Sigmoid colon (tissue), 6 donors: ENCODE measurements at regions not wholly inside any gene's neighbourhood (a gene's known extent, or its start where the extent isn't known, plus 50 kb on each side); places are given as distances from the start of the nearest gene placed in this dataset.
"Not testable (repeated sequence)": the region's sequence is repeated elsewhere in the genome, so short reads cannot be mapped to it uniquely, and the experiment has no call there.

Source experiments
- DNase-seq: peaks from one replicate; pipeline ENCODE4 v3.0.0-alpha.2; 2019
- H3K27ac ChIP-seq, 4 donors: fragments of 200-600 bp; sonication (generic); one replicate each; pipeline ENCODE4 v1.5.1; 2016 to 2019; ENCODE audit warnings: mild to moderate bottlenecking in 1 of 4
- H3K27me3 ChIP-seq, 3 donors: fragments of 200-600 bp; sonication (generic); one replicate each; pipeline ENCODE4 v1.5.1; 2019; ENCODE audit warnings: mild to moderate bottlenecking in 1 of 3
- H3K36me3 ChIP-seq, 4 donors: fragments of 200-600 bp; sonication (generic); one replicate each; pipeline ENCODE4 v1.5.1; 2016 to 2019
- H3K4me1 ChIP-seq, 4 donors: fragments of 200-600 bp; sonication (generic); one replicate each; pipeline ENCODE4 v1.5.1; 2017 to 2019
- H3K4me3 ChIP-seq, 4 donors: fragments of 200-600 bp; sonication (generic); one replicate each; pipeline ENCODE4 v1.5.1; 2017 to 2019; ENCODE audit warnings: mild to moderate bottlenecking in 2 of 4, moderate library complexity in 1 of 4
- H3K9me3 ChIP-seq, 4 donors: fragments of 200-600 bp in 3 of 4; sonication (generic) in 3 of 4; one replicate each; pipeline versions ENCODE4 v1.5.1 to v1.6.1; 2013 to 2019
- POLR2A ChIP-seq, 2 donors: fragments of 450-650 bp; IDR thresholded peaks; one replicate each; pipeline ENCODE4 v1.6.1; 2016; ENCODE audit warnings: antibody characterized with exemption in 2 of 2, mild to moderate bottlenecking in 2 of 2, moderate library complexity in 2 of 2
- POLR2AphosphoS5 ChIP-seq, 4 donors: sonication (generic); formaldehyde crosslinking; IDR thresholded peaks; one replicate each; pipeline ENCODE4 v1.6.1; 2017; ENCODE audit warnings: antibody characterized with exemption in 4 of 4
- WGBS, 2 donors: extraction: QIAGEN DNeasy Blood & Tissue Kit; methylation state at CpG; one replicate each; pipeline ENCODE4 v1.1.7; 2013; 5-methylcytosine and 5-hydroxymethylcytosine counted together
- intact Hi-C: fragments of 100-400 bp; cut with DNase I; formaldehyde crosslinking; loops from one replicate; pipeline ENCODE4 v1.15.1; 2023
- donor health status: healthy with polysubstance abuse.
- donor health status: healthy.

- H3K9me3 ChIP-seq, H3K36me3 ChIP-seq, DNase-seq, H3K4me1 ChIP-seq, intact Hi-C loops, H3K4me3 ChIP-seq, H3K27ac ChIP-seq, H3K27me3 ChIP-seq: not testable (repeated sequence)
- WGBS, 2 donors, result 63 to 78% methylated on average over 3 of the region's 4 CpGs
These were observed 57.8 kb upstream of the NBPF8 start for GRCh38 chr1:120357046-120357445.

DNA sequence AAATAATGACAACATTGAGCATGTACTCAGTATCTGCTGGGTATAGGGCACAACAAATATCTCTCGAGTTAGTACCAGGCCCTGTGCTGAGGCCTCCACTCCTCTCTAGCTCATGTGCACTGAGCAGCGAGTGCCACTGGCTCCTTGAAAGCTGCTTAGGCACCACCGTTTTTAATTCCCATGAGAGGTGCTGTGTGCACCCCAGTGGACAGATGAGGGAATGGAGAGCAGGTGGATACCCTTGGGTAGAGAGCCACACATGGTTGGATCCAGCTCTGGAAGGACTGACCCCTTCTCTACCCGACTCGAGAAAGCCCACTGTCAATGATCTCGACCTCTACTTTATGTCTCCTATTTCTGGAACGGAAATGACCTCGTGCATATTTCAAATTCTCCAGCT, 58.7 kb upstream of the NBPF8 start:
- intact Hi-C loops, H3K27me3 ChIP-seq, H3K4me3 ChIP-seq, H3K4me1 ChIP-seq, H3K27ac ChIP-seq, H3K9me3 ChIP-seq, H3K36me3 ChIP-seq: not testable (repeated sequence)
- peak; percentile 60 for DNase-seq
- WGBS, 2 donors, result 45 to 69% methylated on average over 5 to 6 of the region's 8 CpGs

- H3K36me3 ChIP-seq, intact Hi-C loops, H3K9me3 ChIP-seq, H3K27me3 ChIP-seq, H3K4me1 ChIP-seq: not testable (repeated sequence)
- peak in 3 of 4 donors; percentile 60 to 91 (median 70) for TF ChIP-seq POLR2AphosphoS5 (IDR thresholded peaks at IDR 0.05)
- peak in 1 of 2 donors; percentile 72 for TF ChIP-seq POLR2A (IDR thresholded peaks at IDR 0.05)
- WGBS, 2 donors, result 36 to 86% methylated on average over 19 to 21 of the region's 30 CpGs
- peak overlapping the region; percentile 68 to 80 (median 75) for H3K27ac ChIP-seq
- H3K4me3 ChIP-seq, result peak overlapping the region; percentile 19 to 45 (median 38)
- peak; percentile 85 for DNase-seq
These were observed 60.1 kb upstream of the NBPF8 start for GRCh38 chr1:120354618-120355184.

DNA sequence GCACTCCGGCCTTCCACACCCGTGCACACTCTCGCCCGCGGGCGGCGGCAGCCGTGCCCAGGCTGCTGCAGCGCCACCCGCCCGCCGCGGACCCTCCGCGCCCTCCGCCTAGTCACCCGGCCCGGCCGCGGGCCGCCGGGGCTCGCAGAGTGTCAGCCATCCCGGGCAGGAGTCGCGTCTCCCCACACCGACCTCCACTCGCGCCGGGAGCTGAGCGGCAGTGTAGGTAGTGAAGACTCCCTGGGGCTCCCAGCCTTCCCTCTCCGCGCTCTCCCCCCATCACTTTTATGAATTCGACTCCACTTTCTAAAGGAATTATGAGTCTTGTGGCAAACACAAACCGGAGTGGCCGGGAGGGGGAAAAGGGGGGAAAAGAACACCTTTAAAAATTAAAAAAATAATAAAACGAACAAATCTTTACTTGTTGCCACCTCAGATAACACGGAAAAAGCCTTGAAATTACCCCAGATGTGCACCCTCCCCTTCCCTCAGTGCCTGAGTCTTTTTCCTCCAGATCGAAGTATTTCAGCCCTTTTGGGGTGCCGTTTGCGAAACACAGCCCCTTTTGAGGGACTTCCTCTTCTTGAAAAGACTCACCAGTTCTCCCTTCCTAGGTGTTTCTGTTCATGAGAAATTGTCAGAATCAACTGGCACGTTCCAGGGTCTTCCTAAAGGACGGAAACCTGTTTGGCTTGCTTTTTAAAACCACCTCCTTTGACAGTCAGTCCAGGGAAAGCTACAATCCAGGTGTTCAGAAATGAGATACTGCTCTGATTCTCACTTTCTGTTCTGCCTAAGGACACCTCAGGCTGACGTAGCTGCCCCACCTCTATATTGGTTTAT, 72.4 kb upstream of the NBPF8 start:
- Histone ChIP-seq H3K4me3 (peak overlapping the region in 3 of 4 donors; percentile 28 to 57 (median 51)), H3K27ac (peak overlapping the region; percentile 49 to 84 (median 68))
- H3K36me3 ChIP-seq, H3K9me3 ChIP-seq, H3K27me3 ChIP-seq, intact Hi-C loops, H3K4me1 ChIP-seq, DNase-seq: not testable (repeated sequence)
- 2% methylated on average over 24 to 25 of the region's 44 CpGs for WGBS, 2 donors

- 0% methylated on average over 13 to 14 of the region's 24 CpGs for WGBS, 2 donors
- DNase-seq, result peak; percentile 65
- H3K4me1 ChIP-seq, H3K36me3 ChIP-seq, H3K27me3 ChIP-seq, intact Hi-C loops, H3K9me3 ChIP-seq: not testable (repeated sequence)
- H3K4me3 ChIP-seq, result peak overlapping the region; percentile 34 to 57 (median 50)
- TF ChIP-seq POLR2A (IDR thresholded peaks at IDR 0.05), result peak in 1 of 2 donors; percentile 43
- peak in 2 of 4 donors; percentile 39 to 74 for TF ChIP-seq POLR2AphosphoS5 (IDR thresholded peaks at IDR 0.05)
- peak overlapping the region; percentile 74 to 84 (median 79) for H3K27ac ChIP-seq
These were observed 73.1 kb upstream of the NBPF8 start for GRCh38 chr1:120341756-120342155.

DNA sequence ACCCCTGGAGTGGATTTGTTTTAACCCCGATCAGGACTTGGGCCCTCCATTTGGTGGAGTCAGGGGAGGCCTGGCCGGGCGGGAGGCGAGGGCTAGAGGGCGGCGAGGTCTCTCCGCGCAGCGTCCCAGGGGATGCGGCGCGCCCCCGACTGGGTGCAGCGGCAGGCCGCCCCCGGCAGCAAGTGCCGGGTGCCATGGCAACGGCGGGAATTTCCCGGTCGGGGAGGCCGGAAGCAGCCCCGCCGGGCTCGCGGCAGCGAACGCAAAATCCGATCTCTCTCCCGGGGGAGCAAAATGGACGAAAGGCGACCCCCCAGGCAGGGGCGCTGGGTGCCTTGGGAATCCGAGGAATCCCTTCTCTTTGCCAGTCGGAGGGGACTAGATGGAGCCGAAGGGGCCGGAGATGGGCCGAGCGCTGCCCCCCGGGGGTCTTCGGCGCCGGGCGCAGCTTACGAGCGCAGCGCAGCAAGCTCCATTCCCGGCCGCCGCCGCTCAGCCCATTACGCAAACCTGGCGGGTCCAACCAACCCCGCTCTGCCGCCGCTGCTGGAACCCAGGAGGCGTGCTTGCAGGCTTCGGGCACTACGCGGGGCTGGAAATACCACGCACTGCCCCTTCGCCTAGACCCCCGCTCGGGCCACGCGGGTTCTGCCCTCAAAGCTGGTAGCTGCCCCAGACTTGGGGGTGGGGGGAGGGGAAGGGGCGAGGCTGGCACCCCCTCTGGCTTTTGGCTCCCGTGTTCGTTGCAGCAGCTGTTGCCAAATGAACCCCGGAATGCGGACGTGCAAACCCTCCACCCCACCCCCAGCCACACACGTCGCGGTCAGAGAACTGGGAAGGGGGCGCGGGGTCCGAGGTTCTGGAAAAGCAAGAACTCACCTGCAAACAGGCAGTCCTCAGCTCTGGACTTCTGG, 73.7 kb upstream of the NBPF8 start:
- H3K27me3 ChIP-seq, H3K36me3 ChIP-seq, intact Hi-C loops, H3K9me3 ChIP-seq, H3K4me1 ChIP-seq: not testable (repeated sequence)
- peak; percentile 56 for DNase-seq
- H3K27ac ChIP-seq, result peak overlapping the region; percentile 76 to 84 (median 80)
- H3K4me3 ChIP-seq, result peak overlapping the region; percentile 43 to 57 (median 50)
- WGBS, 2 donors, result 0 to 1% methylated on average over 40 to 41 of the region's 78 CpGs
- TF ChIP-seq POLR2AphosphoS5 (IDR thresholded peaks at IDR 0.05), result peak in 2 of 4 donors; percentile 30 to 35

- H3K36me3 ChIP-seq, H3K27ac ChIP-seq, H3K4me1 ChIP-seq, intact Hi-C loops, H3K27me3 ChIP-seq, DNase-seq, H3K4me3 ChIP-seq, H3K9me3 ChIP-seq: not testable (repeated sequence)
- no CpG with 5 or more reads among the region's 2 CpGs for WGBS, 2 donors
These were observed 99.1 kb upstream of the NBPF8 start for GRCh38 chr1:120315738-120316137.

DNA sequence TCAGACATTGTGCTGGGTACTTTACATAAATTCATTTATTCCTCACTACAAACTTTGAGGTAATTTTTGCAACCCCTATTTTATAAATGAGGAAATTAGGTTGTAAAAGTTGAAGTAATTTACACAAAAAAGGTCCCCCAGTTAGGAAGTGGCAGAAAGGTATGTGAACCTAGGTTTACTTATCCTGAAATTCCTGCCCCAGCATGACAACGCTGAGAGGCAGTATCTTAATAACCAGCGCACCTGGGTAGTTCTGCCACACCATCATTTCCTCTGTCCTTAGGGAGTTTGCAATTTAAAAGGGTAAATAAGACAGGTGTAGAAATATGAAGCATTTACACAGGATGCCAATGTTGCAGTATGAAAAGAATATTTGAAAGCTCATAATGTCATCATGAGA, 102.9 kb upstream of the NBPF8 start:
- intact Hi-C loops, DNase-seq, H3K27ac ChIP-seq, H3K4me3 ChIP-seq, H3K27me3 ChIP-seq, H3K36me3 ChIP-seq, H3K9me3 ChIP-seq, H3K4me1 ChIP-seq: not testable (repeated sequence)
- no CpG with 5 or more reads among the region's 2 CpGs for WGBS, 2 donors

DNA sequence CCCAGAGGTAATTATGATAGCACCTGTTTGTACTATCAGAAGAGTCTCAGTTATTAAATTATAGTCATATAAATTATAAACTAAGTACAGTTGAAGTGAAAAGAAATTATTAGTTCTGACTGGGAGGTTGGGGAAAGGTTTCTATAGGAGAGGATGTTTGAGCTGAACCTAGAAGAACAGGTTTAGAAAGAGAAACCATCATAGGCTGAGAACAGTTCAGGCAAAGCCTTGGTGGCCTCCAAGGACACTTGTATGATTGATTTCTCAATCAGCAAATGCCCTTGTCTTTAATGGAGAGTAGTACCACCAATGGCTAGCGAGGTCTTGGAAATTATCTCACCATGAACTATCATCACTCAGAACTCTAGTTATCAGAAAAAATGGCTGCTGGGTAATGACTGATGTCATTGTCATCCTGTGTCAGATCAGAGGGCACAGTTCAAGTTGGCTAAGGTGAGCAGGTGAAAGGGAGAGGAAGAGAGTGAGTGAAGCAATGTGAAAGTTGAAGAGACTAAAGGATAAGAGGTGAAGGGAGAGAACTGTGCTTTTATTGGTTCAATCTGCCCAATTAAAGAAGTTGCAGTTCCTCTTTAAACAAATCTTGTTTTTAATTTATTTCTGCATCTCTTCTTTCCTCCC, 105.8 kb upstream of the NBPF8 start:
- H3K36me3 ChIP-seq, H3K4me3 ChIP-seq, H3K27me3 ChIP-seq, DNase-seq, H3K4me1 ChIP-seq, H3K9me3 ChIP-seq, intact Hi-C loops, H3K27ac ChIP-seq: not testable (repeated sequence)
- WGBS, 2 donors, result no CpG with 5 or more reads among the region's 1 CpG

GRCh38 chr1:120305046-120305445, 109.8 kb upstream of the NBPF8 start:
- intact Hi-C loops, H3K27me3 ChIP-seq, H3K27ac ChIP-seq, DNase-seq, H3K36me3 ChIP-seq, H3K4me1 ChIP-seq, H3K4me3 ChIP-seq, H3K9me3 ChIP-seq: not testable (repeated sequence)
- WGBS, 2 donors, result no CpG with 5 or more reads among the region's 3 CpGs

GRCh38 chr1:120304341-120304740, 110.5 kb upstream of the NBPF8 start:
- H3K4me3 ChIP-seq, H3K27me3 ChIP-seq, H3K36me3 ChIP-seq, H3K27ac ChIP-seq, H3K9me3 ChIP-seq, intact Hi-C loops, H3K4me1 ChIP-seq, DNase-seq: not testable (repeated sequence)
- no CpG with 5 or more reads among the region's 2 CpGs for WGBS, 2 donors
